GM12878 (cell line): ENCODE measurements at regions not wholly inside any gene's neighbourhood (a gene's known extent, or its start where the extent isn't known, plus 50 kb on each side); places are given as distances from the start of the nearest gene placed in this dataset.

ENCODE experiments used
- ATAC-seq: fragments of 200-7000 bp; cut with Tn5 transposase; 3 replicates; pipeline ENCODE4 v1.9.1; 2020; ENCODE audit warnings: mild to moderate bottlenecking, moderate library complexity
- BruUV-seq: library from RNA; stranded (reverse); fragments of 400-500 nt; replicated peaks from 2 replicates; lab custom pipeline; 2021; lab: Mats Ljungman, UMichigan
- CTCF ChIA-PET: fragments of 300-600 bp; sonication (Branson Sonifier 250); formaldehyde crosslinking; extraction: SDS; loops from one replicate; lab custom pipeline; 2021; ENCODE audit warnings: inconsistent platforms; lab: Yijun Ruan, JAX
- POLR2A ChIA-PET: fragments of 350-600 bp; formaldehyde crosslinking; extraction: SDS; loops from one replicate; lab custom pipeline; 2021; ENCODE audit warnings: inconsistent platforms; lab: Charles Lee
- RAD21 ChIA-PET: fragments of 300-600 bp; sonication (Branson Sonifier 250); formaldehyde crosslinking; loops from one replicate; lab custom pipeline; 2023; ENCODE audit warnings: antibody characterized with exemption; ENCODE audit not compliant: unreplicated experiment; lab: Charles Lee
- SMC1A ChIA-PET: fragments of 300-600 bp; sonication (Branson Sonifier 250); formaldehyde crosslinking; loops from one replicate; lab custom pipeline; 2023; ENCODE audit not compliant: unreplicated experiment, uncharacterized antibody; lab: Charles Lee
- DNase-seq: peaks from one replicate; pipeline ENCODE4 v3.0.0-alpha.2; 2011; ENCODE audit warnings: low read depth, low spot score
- FAIRE-seq: peaks from 3 replicates; lab custom pipeline; 2011; peaks lifted over from hg19 to GRCh38; lab: Jason Lieb, UNC
- H2AFZ ChIP-seq: 2 replicates; pipeline ENCODE4 v1.6.0; 2011; ENCODE audit warnings: low read depth, low read length, control low read depth; ENCODE audit not compliant: control insufficient read depth
- H3K27ac ChIP-seq: 2 replicates; pipeline ENCODE4 v1.5.1; 2011; ENCODE audit warnings: control low read depth; ENCODE audit not compliant: control insufficient read depth, insufficient read depth
- H3K27me3 ChIP-seq, 2 experiments: replicated peaks in 1 of 2; 2 replicates each; pipeline versions ENCODE4 v1.6.0 to v1.6.1; 2011; ENCODE audit warnings: low read length in 1 of 2; ENCODE audit not compliant: control insufficient read depth in 2 of 2, insufficient read depth in 2 of 2
- H3K36me3 ChIP-seq, 2 experiments: 2 replicates each; pipeline ENCODE4 v1.5.1; 2011; ENCODE audit warnings: low read length in 1 of 2; ENCODE audit not compliant: control insufficient read depth in 2 of 2, insufficient read depth in 2 of 2
- H3K4me1 ChIP-seq: 2 replicates; pipeline ENCODE4 v1.6.1; 2011; ENCODE audit warnings: mild to moderate bottlenecking, low read length, moderate library complexity, mixed read lengths; ENCODE audit not compliant: control insufficient read depth, insufficient read depth
- H3K4me2 ChIP-seq: 2 replicates; pipeline ENCODE4 v1.6.0; 2011; ENCODE audit warnings: control low read depth; ENCODE audit not compliant: control insufficient read depth, insufficient read depth
- H3K4me3 ChIP-seq: fragments of 200-600 bp; sonication (generic); 2 replicates; pipeline ENCODE4 v1.5.1; 2016
- H3K79me2 ChIP-seq: 2 replicates; pipeline ENCODE4 v1.6.0; 2011; ENCODE audit warnings: low read length; ENCODE audit not compliant: control insufficient read depth, insufficient read depth
- H3K9ac ChIP-seq: 2 replicates; pipeline ENCODE4 v1.8.0; 2011; ENCODE audit warnings: low read length, control low read depth, mixed read lengths; ENCODE audit not compliant: control insufficient read depth, insufficient read depth
- H3K9me3 ChIP-seq: replicated peaks from 3 replicates; pipeline ENCODE4 v1.5.1; 2011; ENCODE audit warnings: mild to moderate bottlenecking, low read length; ENCODE audit not compliant: control insufficient read depth, insufficient read depth
- H4K20me1 ChIP-seq: 2 replicates; pipeline ENCODE4 v1.6.0; 2011; ENCODE audit not compliant: control insufficient read depth, insufficient read depth
- BCLAF1 ChIP-seq: fragments of 450-650 bp; IDR thresholded peaks from 2 replicates; pipeline ENCODE4 v1.6.1; 2017; ENCODE audit warnings: antibody characterized with exemption, mild to moderate bottlenecking, moderate library complexity
- JUND ChIP-seq: IDR thresholded peaks from 2 replicates; pipeline ENCODE4 v1.6.1; 2012; ENCODE audit warnings: low read depth, mild to moderate bottlenecking, low read length, improper control_type of control experiment, moderate library complexity
- MAX ChIP-seq: IDR thresholded peaks from 2 replicates; pipeline ENCODE4 v1.6.1; 2012; ENCODE audit warnings: low read depth, low read length, improper control_type of control experiment
- PBX3 ChIP-seq: IDR thresholded peaks from 2 replicates; pipeline ENCODE4 v1.6.1; 2011; ENCODE audit warnings: mild to moderate bottlenecking, low read depth, low read length, moderate library complexity; ENCODE audit not compliant: insufficient replicate concordance
- PML ChIP-seq: IDR thresholded peaks from 2 replicates; pipeline ENCODE4 v1.6.1; 2012; ENCODE audit warnings: low read length, inconsistent platforms
- SMAD5 ChIP-seq: IDR thresholded peaks from 2 replicates; pipeline ENCODE4 v1.6.1; 2016; ENCODE audit warnings: antibody characterized with exemption, low read depth
- SMC3 ChIP-seq: IDR thresholded peaks from 2 replicates; pipeline ENCODE4 v1.6.1; 2011; ENCODE audit warnings: low read length, improper control_type of control experiment, borderline replicate concordance
- SP1 ChIP-seq: IDR thresholded peaks from one replicate; pipeline ENCODE4 v1.6.1; 2011; ENCODE audit warnings: low read depth, low read length
- SPI1 ChIP-seq: IDR thresholded peaks from 2 replicates; pipeline ENCODE4 v1.6.1; 2011; ENCODE audit warnings: low read depth, mild to moderate bottlenecking, low read length, moderate library complexity, borderline replicate concordance; ENCODE audit not compliant: insufficient read depth
- SREBF1 ChIP-seq: IDR thresholded peaks from 2 replicates; pipeline ENCODE4 v1.6.1; 2012; ENCODE audit warnings: mild to moderate bottlenecking, low read length
- ZBED1 ChIP-seq: IDR thresholded peaks from 2 replicates; pipeline ENCODE4 v1.6.1; 2016; ENCODE audit warnings: borderline replicate concordance
- ZNF217 ChIP-seq: fragments of 450-650 bp; IDR thresholded peaks from 2 replicates; pipeline ENCODE4 v1.6.1; 2017; ENCODE audit warnings: antibody characterized with exemption, mild to moderate bottlenecking
- ZNF24 ChIP-seq: fragments of 450-650 bp; IDR thresholded peaks from 2 replicates; pipeline ENCODE4 v1.6.1; 2017; ENCODE audit warnings: antibody characterized with exemption, mild to moderate bottlenecking
- ZNF622 ChIP-seq: fragments of 450-650 bp; IDR thresholded peaks from 2 replicates; pipeline ENCODE4 v1.6.1; 2017; ENCODE audit warnings: mild to moderate bottlenecking, inconsistent platforms
- WGBS: methylation state at CpG from one replicate; pipeline ENCODE4 v1.1.6; 2016; ENCODE audit warnings: low lambda C conversion rate; ENCODE audit not compliant: insufficient replicate concordance, insufficient coverage; ENCODE audit errors: missing lambda C conversion rate; 5-methylcytosine and 5-hydroxymethylcytosine counted together
- in situ Hi-C: fragments of 300-500 bp; cut with MboI; formaldehyde crosslinking; loops from 9 replicates; pipeline ENCODE4 v1.14.3; 2018; ENCODE audit warnings: mixed read lengths
- intact Hi-C: fragments of 100-400 bp; cut with micrococcal nuclease; formaldehyde crosslinking; loops from one replicate; pipeline ENCODE4 v1.14.2; 2022; ENCODE audit not compliant: unreplicated experiment
- TF ChIP-seq, protein P1 (sequence below): IDR thresholded peaks from 2 replicates; pipeline ENCODE4 v1.6.1; 2012; ENCODE audit warnings: low read length, inconsistent platforms

- no peaks in the 10 kb centered on the region for H3K27me3 ChIP-seq
- no peak for TF ChIP-seq SP1
- TF ChIP-seq PBX3, result no peak
- TF ChIP-seq JUND, result no peak
- no peak for TF ChIP-seq BCLAF1
- no peak for TF ChIP-seq ZNF217
- TF ChIP-seq ZBED1, result no peak
- no peak for TF ChIP-seq ZNF24
- TF ChIP-seq SREBF1, result no peak
- TF ChIP-seq, protein P1, sequence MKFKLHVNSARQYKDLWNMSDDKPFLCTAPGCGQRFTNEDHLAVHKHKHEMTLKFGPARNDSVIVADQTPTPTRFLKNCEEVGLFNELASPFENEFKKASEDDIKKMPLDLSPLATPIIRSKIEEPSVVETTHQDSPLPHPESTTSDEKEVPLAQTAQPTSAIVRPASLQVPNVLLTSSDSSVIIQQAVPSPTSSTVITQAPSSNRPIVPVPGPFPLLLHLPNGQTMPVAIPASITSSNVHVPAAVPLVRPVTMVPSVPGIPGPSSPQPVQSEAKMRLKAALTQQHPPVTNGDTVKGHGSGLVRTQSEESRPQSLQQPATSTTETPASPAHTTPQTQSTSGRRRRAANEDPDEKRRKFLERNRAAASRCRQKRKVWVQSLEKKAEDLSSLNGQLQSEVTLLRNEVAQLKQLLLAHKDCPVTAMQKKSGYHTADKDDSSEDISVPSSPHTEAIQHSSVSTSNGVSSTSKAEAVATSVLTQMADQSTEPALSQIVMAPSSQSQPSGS, result no peak
- no peak for TF ChIP-seq SMAD5
- TF ChIP-seq ZNF622, result no peak
- no peak for TF ChIP-seq SPI1
- no peak for TF ChIP-seq SMC3
- TF ChIP-seq MAX, result no peak
- no peak for TF ChIP-seq PML
- H3K9ac ChIP-seq, result no peak overlapping the region
- intact Hi-C loops, result no loop called here
- ChIA-PET CTCF (no interaction called here), SMC1A (interaction anchor here (1.8 to 2.5 kb wide), 2 partner anchors 18 to 505 kb away, joined by 6 to 7 read pairs; no protein-coding TSS in a partner anchor), RAD21 (no interaction called here), POLR2A (no interaction called here)
- no TSS peak for BruUV-seq
- no peaks in the 10 kb centered on the region for H3K4me1 ChIP-seq
- FAIRE-seq (no peak), DNase-seq (no peak), ATAC-seq (no peak)
- no peak overlapping the region for H2AFZ ChIP-seq
- WGBS, result 84% methylated on average over 3 of the region's 3 CpGs
- H3K4me3 ChIP-seq, result no peak overlapping the region
- no peak overlapping the region for H3K27ac ChIP-seq
- H3K36me3 ChIP-seq, result no peaks in the 10 kb centered on the region
- no peaks in the 10 kb centered on the region for H4K20me1 ChIP-seq
- no peak overlapping the region for H3K4me2 ChIP-seq
- in situ Hi-C loops, result no loop called here
- peaks cover 4% of the 10 kb centered on the region for H3K9me3 ChIP-seq
- no peaks in the 10 kb centered on the region for H3K79me2 ChIP-seq
Measured at GRCh38 chr3:178949896-178950295, 121.7 kb downstream of the ZMAT3 start.
